CD4-positive, alpha-beta T cell treated with Interleukin-1 beta for 1 hour (primary cell): ENCODE measurements at regions not wholly inside any gene's neighbourhood (a gene's known extent, or its start where the extent isn't known, plus 50 kb on each side); places are given as distances from the start of the nearest gene placed in this dataset.

ENCODE experiments used
- DNase-seq, 2 donors: peaks; one replicate each; pipeline ENCODE4 v3.0.0-alpha.2; 2020 to 2022

DNA sequence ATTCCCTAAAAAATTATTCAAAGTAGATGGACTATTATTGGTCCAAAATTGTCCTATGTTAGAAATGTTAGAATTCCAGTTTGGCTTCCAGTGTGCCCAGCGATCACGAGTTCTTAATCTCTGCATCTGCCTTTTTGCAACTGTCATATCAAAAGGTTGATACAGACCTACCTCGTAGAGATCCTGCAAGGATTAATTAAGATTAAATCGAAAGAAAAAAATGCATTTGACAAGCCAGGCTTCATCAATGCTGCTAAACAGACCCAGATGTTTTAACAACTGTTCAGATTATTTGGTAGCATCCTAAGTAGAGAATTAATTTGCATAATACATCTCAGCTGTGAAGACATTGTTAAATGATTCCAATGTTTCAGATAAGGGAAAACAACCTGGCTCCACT is 336.5 kb downstream of the CRPPA start:
- no peak for DNase-seq

DNA sequence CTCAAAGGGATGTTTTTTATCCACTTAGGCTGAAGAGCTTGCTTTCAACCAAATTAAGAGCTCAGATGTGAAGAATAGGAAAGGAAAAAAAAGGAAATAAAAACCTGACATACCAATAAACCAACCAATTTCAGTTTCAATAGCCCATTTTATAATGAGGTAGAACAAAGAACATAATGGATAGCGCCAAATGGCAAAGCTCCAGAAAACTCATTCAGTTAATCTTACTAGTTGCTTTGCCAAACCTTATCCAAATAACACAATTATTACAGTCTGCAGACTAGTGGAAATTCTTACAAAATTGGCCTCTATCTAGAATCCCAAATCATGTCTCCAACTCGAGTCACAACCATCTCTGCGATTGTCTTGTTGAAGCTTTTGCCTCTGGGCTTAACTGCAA is 337.0 kb downstream of the CRPPA start:
- DNase-seq, result no peak

DNA sequence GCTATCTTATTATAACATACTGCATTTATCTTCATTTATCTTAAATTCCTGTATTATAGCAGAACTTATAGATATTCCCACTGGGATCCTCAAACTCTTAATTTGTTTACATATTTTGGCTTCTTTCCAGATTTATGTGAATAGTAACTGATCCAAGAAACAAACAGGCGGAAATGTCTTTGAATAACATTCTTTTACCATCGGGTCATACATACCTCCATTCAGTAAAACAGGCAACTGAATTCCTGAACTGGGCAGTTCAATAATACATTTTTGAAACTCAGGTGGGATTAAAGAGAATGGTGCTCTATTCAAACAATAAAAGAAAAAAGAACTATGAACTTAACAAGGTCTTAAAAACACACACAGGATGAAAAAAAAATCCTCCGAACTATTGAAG is 337.4 kb downstream of the CRPPA start:
- no peak for DNase-seq

DNA sequence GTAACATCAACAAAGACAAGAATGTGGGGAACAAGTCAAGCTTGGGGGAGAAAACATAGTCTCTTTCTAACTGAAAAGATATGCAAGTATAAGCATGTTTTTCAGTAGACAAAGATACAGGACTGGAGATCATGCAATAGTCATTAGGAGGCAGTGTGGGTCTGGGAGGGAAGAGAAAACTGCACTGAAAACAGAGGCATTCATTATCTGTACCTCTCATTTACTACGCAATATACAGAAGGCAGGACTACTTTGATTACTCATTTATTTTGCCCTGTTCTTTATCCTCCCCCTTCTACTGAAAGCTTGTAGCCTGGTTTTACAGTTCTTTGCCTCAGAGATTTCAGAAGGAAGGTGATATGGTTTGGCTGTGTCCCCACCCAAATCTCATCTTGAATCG is 341.2 kb downstream of the CRPPA start:
- no peak for DNase-seq

DNA sequence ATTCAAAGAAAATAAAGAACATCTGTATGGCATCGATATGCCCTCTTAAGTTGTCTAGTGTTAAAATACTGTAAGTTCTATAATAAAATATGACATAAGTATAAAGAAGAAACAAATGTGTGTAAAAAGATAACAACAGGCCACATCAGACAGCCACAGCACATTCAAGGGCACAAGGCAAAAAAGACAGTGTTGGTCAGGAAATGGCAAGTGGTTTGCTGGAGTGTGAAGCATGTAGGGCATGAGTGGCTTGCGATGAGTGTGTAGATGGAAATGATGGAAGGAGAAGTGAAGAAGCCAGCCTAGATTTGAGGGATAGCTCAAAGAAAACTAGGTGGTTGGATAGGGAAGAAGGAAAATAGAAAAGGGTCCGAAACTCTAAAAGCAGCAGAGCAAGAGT is 341.6 kb downstream of the CRPPA start:
- DNase-seq, result no peak

DNA sequence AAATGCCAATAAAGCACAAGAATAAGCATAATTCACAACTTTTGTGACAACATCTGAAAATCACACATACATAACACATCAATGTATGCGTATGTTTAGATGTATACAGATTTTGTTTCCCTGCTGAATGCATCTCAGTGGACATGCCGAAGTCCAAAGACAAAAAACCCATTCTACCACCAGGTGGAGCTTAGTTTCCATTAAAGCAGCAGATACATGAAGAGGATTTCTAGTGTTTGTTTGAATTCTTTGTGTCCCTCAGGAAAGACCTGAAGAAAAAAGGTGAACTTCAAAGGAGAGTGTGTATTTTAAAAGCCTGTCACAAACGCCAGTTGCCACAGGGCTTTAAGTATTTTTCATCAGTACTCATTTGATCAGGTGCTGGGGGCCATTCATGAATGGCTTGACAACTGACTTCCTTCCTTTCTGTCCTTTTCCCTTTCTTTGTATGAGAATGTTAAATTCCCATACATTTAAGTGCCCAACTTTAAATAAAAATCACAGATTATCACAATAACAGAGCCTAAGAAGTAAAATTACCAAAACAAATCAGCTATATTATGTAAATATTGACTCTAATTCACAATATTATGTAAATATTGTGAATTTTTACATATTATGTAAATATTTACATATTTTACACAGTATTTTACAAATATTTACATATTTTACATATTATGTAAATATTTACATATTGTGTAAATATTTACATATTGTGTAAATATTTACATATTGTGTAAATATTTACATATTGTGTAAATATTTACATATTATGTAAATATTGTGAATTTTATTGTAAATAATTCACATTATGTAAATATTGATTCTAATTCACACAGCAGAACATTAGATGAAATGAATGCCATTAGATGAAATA is 343.0 kb downstream of the CRPPA start:
- DNase-seq, result peak in 1 of 2 donors; percentile 33

DNA sequence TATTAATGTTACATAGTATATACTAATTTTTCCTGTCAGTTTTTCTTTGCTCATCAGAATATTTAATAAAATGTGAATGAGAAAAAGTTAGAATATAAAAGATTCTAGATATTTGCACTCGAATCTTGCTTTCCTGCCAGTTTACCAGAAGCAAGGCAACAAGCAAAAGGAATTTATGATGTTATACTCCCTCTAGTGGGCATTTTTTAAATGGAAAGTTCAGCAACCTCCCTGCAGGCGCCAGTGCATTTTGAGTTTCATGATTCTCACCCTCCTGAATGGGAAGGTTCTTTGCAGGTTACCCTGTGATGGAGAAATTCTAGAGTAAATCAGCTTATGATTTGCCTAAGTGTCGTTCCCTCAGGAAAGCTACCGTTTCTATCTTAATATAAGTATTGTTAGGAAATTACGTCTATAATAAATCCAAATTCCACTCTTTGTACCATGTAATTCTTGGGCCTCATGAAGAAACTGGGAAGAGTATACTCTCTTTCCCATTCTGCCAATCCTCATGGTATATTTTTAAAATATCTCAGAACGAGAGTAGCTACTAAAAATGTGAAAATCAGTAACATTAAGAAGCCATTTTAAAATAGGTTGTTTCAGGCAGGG is 350.0 kb downstream of the CRPPA start:
- DNase-seq, result peak in 1 of 2 donors; percentile 39

DNA sequence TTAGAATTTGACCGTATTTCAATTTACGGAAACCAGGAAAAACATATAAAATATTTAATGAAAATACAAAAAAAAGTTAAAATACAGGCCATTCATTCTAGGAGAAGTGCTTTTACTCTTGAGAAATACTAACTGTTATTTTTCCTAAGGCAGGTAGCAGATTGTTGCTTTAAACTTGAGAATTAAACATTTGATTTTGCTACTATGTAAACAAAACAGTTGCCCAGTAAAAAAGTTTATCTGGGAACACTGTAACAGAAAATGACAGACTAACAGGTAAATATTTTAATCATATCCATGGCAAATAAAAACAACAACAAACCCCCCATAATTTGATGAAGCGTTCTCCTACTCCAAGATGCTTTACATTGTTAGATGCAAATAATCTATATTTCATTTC is 350.5 kb downstream of the CRPPA start:
- no peak for DNase-seq

DNA sequence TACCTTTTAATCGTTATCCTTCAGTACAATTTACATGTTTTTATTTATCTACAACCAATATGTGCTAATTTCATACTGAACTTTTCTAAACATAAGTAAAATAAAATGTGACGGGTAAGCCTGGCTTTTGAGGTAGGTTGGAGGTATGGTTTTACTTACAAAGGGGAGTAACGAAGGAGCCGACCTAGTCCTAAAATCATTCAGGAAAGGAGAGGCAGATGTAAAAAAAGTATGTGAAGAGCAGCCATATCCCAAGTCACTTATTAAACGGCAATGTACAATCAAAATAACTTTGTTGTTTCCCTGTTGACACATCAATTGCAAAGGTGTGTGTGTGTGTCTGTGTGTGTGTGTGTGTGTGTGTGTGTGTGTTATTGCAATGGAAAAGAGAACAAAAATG is 351.3 kb downstream of the CRPPA start:
- no peak for DNase-seq

DNA sequence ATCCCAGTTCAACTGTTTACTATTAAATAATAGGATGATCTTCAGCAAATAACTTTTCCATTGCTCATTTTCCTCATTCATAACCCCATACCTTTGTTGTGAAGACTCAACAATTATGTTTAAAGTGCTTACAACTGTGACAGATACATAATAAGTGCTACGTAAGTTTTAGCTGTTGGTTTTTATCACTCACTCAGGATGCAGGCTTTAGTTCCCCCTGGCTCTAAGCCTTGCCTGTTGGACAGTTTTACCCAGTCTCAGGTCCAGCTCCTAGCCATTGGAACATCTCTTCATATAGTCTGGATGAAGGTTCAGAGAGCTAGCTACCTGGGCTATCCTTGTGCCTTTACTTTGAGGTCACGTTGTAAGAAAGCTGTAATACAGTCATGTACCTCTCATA is 353.2 kb downstream of the CRPPA start:
- no peak for DNase-seq

DNA sequence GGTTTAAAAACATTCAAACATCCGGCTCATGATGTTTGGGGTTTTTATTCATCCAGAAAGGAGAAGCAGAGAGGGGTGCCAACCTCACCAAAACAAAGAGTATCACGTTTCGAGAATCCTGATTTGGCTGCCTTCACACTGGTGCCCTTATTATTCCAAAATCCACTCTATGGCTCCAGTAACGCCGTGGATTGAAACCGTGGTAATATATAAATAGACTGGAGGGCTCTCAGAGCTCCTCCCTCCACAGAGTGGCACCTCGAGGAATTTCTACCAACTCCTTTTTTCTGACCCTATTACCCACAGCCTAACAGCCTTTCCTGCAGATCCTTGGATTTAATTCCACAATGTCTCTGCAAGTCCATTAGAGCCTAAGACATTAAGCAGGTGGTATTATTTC is 353.6 kb downstream of the CRPPA start:
- DNase-seq, result no peak

DNA sequence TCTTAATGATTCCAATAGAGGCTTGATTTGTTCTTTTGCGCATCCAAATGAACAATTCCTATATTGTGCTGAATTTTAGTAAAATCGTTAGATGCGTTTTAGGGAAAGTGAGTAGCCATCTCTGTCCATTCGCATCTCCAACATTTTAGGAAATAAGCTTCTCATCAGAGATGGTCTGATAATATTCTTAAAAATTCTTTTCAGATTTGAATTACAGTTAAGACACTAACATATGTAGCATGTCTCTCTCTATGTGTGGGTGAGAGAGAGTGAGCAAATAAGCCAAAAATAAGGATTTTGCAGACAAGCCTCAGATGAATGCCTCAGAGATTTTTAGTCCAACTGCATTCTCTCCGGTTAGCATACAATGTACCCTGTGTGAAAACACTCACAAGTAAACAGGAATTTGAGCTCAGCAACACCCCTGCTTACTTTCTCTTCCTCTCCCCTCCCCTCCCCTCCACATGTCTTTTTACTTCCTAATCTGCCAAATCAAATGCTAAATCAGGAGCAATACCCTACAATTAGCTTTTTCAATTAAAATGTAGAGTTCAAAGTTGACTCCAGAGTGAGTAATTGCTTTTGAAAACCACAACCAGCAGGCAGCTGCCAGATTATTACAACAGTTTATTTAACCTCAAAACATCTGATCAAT is 354.4 kb downstream of the CRPPA start:
- no peak for DNase-seq

DNA sequence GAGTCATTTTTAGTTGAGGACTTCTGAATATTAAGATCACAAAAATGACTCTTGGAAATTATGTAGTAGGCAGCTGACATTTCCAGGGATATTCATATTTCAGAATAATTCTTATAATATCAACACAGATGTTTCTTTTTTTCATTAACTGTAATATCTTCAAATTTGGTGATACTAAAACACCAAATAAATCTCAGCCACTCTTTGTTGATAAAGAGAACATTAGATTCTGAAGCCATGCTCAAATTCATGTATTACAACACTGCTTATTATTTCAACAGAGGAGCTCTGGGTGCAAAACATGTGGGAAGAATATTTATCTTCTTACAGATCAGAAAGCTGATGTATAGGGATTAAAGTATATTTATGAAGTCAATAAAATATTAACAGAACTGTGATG is 355.4 kb downstream of the CRPPA start:
- DNase-seq, result no peak

DNA sequence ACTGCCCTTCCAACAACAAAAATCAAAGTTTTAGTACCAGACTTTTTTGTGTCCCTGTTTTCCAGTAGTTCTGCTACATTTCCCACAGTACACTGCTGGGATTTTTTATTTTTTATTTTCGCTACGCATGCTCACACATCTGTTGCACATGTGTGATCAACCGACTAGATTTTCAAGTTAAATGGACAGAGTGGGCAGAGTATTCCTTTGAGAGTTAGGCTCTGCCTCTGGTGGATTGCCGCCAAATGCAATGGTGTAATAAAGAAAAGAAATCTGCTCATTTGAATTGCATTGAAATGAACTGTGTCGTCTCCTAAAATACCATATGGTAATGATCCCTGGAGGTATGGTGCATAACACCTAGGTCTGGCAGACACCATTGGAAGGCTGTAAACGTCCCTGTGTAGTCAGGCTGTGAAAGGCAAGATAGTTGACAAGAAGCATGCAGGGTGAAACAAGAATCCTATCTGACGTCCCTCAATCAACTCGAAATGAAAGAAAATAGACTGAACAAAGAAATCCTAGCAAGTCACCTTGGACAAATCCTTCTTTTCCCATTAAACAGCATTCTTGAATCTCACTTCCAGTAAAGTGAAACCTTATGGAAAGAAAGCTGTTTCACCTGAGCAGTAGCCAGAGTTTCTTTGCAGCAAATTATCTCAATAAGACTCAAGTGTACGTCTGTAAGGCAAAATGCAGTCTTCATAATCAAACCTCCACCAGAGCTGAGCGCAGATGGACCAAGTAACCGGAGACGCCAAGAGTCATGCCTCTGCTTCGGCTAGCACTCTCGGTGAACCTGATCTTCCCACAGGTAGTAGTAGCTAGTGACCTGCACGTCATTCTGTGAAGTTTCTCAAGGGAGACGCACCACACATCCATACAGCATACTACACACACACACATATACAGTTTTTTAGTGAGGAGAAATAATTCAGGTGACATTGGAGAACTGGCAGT is 357.3 kb downstream of the CRPPA start:
- DNase-seq, result no peak

DNA sequence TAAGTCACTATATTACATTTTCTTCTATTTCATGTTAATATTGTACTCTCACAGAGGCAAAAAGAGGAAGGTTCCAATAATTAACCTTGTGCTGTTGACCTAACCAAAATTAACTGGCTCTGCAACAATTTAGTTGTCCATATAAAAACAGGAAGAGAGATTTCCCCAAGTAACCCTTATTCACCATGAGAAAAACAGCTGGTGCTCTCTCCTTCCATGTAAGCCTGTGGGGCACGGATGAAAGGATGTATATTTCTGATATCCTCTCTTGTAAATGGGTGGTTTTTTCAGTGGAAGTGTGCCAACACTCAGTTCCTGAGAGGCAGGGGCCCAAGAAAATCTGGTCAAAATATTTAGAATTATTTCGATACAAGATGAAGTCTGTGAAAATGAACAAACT is 358.1 kb downstream of the CRPPA start:
- no peak for DNase-seq

DNA sequence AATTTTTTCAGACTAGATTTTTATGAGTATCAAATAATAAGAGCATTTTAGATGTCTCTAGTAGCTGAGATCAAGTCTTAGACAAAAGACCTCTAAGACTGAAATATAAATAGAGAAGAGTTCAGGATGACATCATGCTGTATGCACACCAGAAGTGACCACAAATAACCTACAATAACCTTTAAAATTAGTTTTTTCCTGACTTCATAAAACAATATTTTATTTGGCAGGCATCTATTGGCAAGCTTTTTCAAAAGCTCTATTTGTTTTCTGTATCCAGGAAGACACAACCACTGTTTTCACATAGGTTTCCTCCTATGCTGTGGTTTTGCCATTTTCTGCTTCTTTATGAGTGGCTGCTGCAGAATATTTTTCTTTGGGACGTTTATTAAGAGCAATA is 359.1 kb downstream of the CRPPA start:
- no peak for DNase-seq

DNA sequence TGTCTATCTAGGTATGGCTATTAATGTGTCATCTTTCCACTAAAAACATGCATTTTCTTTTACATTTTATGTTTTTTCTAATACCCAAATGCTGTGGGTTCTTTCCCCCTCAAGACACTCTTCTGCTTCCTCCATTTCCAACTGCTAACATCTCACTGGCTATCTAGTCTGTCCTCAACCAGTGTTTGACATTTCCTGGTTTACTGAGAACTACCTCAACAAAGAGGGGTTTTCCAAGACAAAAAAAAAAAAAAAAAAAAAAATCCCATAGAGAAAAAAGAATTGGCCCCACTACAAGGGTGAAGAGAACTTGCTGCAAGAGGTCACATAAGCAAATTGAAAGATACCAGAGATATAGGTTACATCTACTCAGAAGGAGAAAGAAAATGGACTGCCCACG is 359.7 kb downstream of the CRPPA start:
- no peak for DNase-seq

DNA sequence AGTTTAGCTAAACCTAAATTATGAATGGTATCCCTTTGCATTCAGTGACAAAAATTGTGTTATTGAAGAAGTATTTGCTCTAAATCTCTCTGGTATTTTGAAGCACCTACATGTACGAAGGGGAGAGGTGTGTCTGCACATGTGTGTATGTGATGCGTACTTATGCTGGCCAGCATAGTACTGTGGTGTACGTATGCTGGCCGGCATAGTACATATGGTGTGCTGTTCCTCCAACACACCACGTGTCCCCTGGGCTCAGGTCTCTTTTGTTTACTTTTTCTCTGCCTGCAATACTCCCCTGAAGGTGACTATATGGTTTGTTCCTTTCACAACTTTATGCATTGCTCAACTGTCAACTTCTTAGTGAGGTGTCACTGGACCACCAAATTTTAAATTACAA is 360.3 kb downstream of the CRPPA start:
- DNase-seq, result no peak

DNA sequence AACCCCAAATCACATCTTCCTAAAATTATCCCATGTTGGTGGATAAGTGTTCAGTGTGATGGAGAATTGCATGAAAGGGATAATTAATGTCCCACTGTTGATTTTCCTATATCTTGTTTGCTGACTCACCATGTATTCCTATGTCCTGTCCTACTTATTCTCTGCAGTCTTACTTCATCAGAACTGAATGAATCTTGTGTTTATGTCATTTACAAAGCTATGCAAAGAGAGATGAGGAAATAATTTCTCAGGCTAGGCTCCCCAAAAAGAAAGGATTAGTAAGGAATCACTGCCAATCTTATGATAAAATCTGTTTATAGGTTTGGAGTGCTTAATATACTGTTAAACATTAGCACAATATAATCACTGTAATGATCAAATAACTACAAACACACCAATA is 360.8 kb downstream of the CRPPA start:
- no peak for DNase-seq

DNA sequence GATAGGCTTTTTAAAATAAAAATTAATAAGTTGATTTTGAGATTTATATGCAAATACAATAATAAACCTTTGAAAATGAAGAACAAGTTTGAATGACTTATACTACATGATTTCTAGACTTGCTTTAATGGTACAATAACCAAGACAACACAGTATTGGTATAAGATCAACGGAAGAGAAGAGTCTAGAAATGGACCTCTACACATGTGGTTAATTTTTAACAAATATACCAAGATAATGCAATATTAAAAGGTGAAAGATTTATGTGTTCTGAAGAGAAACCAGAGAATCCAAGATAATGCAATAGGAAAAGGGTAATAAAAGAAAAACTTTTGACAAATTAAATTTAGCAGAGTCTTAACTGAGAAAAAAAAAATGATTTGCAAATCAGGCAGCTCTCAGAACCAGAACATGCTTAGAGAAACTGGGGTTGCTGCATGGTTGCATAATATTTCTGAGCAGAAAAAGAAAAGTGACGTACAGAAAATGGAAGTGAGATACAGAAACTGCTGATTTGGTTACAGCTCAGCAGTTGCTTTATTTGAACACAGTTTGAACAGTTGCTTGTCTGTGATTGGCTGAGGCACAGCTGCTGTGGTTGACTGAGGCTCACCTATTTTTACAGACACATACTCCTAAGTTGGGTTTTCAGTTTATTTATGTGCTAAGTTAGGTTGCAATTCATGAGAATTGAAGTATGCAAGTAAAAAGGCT is 365.9 kb downstream of the CRPPA start:
- no peak for DNase-seq

DNA sequence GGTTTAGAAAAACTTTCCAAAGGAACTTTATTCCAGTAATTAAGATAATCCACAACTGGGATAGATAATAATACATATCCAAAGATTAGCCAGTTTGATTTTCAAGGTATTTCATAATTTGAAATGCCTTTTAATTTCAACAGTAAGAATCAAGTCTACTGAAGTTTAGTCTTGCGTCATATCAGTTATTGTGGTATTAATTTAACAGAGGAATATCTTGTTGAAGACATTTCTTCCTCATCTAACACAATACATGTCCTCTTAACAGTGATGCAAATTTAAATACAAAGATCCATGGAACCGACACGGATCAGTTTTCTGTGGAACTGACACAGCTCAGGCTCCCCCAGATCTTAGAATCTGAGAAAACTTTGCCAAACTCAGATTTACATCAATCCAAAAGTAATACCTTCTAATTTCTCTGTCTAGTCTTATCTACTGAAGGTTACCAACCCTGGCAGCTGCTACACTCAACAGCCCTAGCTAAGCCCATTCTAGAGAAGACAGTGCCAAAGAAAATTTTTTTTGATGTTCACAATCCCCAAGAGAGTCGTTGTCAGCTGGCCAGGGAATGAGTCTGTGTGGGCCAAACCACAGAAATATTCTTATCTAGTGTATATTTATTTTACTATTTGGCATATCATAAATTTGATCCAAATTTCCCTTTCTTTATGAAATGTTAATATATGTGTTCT is 365.2 kb upstream of the MEOX2 start:
- DNase-seq, result no peak

DNA sequence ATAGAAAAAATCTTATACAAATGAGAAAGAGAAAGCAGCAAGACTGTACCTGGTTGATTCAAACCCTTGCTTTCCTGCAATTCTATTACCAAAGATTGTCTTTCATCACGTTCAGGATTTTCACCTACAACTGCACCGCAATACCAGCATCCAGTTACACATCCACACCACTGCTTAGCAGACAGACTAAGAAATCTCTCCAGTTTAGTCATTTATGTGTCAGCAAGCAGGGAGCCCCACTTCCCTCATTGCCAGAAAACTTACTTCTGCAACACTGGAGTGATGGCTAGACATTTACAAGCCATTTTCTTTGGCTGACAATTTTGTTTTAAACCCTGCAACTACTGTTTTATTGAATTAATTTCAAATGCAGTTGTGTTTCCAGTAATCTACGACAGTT is 359.6 kb upstream of the MEOX2 start:
- no peak for DNase-seq
